ENCODE measurements at regions not wholly inside any gene's neighbourhood (a gene's known extent, or its start where the extent isn't known, plus 50 kb on each side); places are given as distances from the start of the nearest gene placed in this dataset.

DNA sequence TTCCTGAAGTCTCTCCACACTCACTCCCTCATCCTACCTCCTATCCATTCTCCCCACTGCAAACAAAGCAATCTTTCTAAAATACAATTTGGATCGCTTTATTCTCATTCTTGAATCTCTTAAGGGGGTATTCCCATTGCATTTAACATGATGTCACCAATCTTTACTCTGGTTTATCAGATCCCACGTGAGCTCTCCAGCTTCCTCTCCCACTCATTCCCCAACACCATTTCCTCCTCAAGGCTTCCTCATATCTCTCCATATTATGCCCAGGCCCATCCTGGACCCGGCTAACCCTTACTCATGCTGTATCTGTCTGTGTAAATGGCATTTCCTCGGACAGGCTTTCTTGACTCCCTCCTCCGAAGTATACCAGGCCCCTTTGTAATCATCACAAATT is 165.0 kb downstream of the CD47 start:
- TF ChIP-seq, protein P1, sequence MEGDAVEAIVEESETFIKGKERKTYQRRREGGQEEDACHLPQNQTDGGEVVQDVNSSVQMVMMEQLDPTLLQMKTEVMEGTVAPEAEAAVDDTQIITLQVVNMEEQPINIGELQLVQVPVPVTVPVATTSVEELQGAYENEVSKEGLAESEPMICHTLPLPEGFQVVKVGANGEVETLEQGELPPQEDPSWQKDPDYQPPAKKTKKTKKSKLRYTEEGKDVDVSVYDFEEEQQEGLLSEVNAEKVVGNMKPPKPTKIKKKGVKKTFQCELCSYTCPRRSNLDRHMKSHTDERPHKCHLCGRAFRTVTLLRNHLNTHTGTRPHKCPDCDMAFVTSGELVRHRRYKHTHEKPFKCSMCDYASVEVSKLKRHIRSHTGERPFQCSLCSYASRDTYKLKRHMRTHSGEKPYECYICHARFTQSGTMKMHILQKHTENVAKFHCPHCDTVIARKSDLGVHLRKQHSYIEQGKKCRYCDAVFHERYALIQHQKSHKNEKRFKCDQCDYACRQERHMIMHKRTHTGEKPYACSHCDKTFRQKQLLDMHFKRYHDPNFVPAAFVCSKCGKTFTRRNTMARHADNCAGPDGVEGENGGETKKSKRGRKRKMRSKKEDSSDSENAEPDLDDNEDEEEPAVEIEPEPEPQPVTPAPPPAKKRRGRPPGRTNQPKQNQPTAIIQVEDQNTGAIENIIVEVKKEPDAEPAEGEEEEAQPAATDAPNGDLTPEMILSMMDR (IDR thresholded peaks at IDR 0.05), result no peak
- TF ChIP-seq POLR2A (IDR thresholded peaks at IDR 0.05), result no peak

All from lower leg skin (tissue), 3 donors.